K562 (cell line): ENCODE measurements at regions not wholly inside any gene's neighbourhood (a gene's known extent, or its start where the extent isn't known, plus 50 kb on each side); places are given as distances from the start of the nearest gene placed in this dataset.

Source experiments
- ATAC-seq: fragments of 200-7000 bp; cut with Tn5 transposase; 3 replicates; pipeline ENCODE4 v1.9.1; 2020; ENCODE audit warnings: moderate library complexity
- BruUV-seq: library from RNA; stranded (reverse); fragments of 400-500 nt; replicated peaks from 2 replicates; lab custom pipeline; 2021; lab: Mats Ljungman, UMichigan
- CTCF ChIA-PET: fragments of 300-600 bp; formaldehyde crosslinking; extraction: SDS; loops from one replicate; lab custom pipeline; 2021; ENCODE audit warnings: low intra/inter-chr PET ratio; lab: Yijun Ruan, JAX
- POLR2A ChIA-PET: fragments of 300-600, 350-650 bp; sonication (Branson Sonifier 250); formaldehyde crosslinking; extraction: SDS; loops from one replicate; lab custom pipeline; 2021; ENCODE audit warnings: antibody characterized with exemption, inconsistent platforms; lab: Yijun Ruan, JAX
- DNase-seq, 4 experiments: peaks; one replicate each; pipeline versions ENCODE4 v3.0.0 to v3.0.0-alpha.2; 2011 to 2018; ENCODE audit warnings: low spot score in 3 of 4, mixed read lengths in 3 of 4; ENCODE audit errors: extremely low read depth in 1 of 4
- FAIRE-seq: peaks from 2 replicates; lab custom pipeline; 2011; peaks lifted over from hg19 to GRCh38; lab: Jason Lieb, UNC
- H2AFZ ChIP-seq: 2 replicates; pipeline ENCODE4 v1.6.0; 2011; ENCODE audit warnings: low read depth, low read length, control low read depth, inconsistent platforms
- H3K27ac ChIP-seq: fragments of 200-600 bp; 3 replicates; pipeline ENCODE4 v1.8.0; 2011; ENCODE audit warnings: low read depth, mild to moderate bottlenecking, control low read depth, inconsistent platforms, low read length, moderate library complexity, mixed read lengths; ENCODE audit errors: extremely low read depth
- H3K27me3 ChIP-seq, 2 experiments: fragments of 300-600 bp in 1 of 2; 2 replicates in 1 of 2; 3 replicates in 1 of 2; pipeline versions ENCODE4 v1.6.0 to v1.8.0; 2011; ENCODE audit warnings: inconsistent platforms in 2 of 2, low read length in 2 of 2, mild to moderate bottlenecking in 1 of 2, mixed read lengths in 1 of 2, moderate library complexity in 1 of 2; ENCODE audit not compliant: control insufficient read depth in 2 of 2, insufficient read depth in 2 of 2
- H3K36me3 ChIP-seq: fragments of 300-600 bp; 3 replicates; pipeline ENCODE4 v1.8.0; 2011; ENCODE audit warnings: mild to moderate bottlenecking, low read length, inconsistent platforms; ENCODE audit not compliant: control insufficient read depth, insufficient read depth
- H3K4me1 ChIP-seq, 2 experiments: fragments of 200-600 bp in 1 of 2; replicated peaks in 1 of 2; 2 replicates in 1 of 2; 3 replicates in 1 of 2; pipeline versions ENCODE4 v1.5.1 to v1.8.0; 2011; ENCODE audit warnings: inconsistent platforms in 2 of 2, low read length in 2 of 2, mild to moderate bottlenecking in 1 of 2, mixed read lengths in 1 of 2, moderate library complexity in 1 of 2; ENCODE audit not compliant: control insufficient read depth in 2 of 2, insufficient read depth in 2 of 2
- H3K4me2 ChIP-seq: 2 replicates; pipeline ENCODE4 v1.6.1; 2011; ENCODE audit warnings: low read length, control low read depth, inconsistent platforms, mixed read lengths; ENCODE audit not compliant: insufficient read depth
- H3K4me3 ChIP-seq: fragments of 200-600 bp; sonication (generic), shearing (Covaris generic); 2 replicates; pipeline ENCODE4 v1.5.1; 2016; ENCODE audit warnings: control low read depth, inconsistent platforms
- H3K79me2 ChIP-seq: fragments of 200-600 bp; 3 replicates; pipeline ENCODE4 v1.8.0; 2011; ENCODE audit warnings: low read length, inconsistent platforms; ENCODE audit not compliant: control insufficient read depth, insufficient read depth
- H3K9ac ChIP-seq, 2 experiments: 2 replicates each; pipeline versions ENCODE4 v1.6.0 to v1.6.1; 2011; ENCODE audit warnings: low read depth in 2 of 2, low read length in 2 of 2, control low read depth in 1 of 2, inconsistent platforms in 1 of 2, mild to moderate bottlenecking in 1 of 2, mixed read lengths in 1 of 2; ENCODE audit not compliant: insufficient read depth in 1 of 2
- H3K9me1 ChIP-seq: one replicate; pipeline ENCODE4 v1.6.0; 2011; ENCODE audit warnings: inconsistent platforms, mild to moderate bottlenecking, low read length, moderate library complexity; ENCODE audit not compliant: control insufficient read depth, insufficient read depth
- H3K9me3 ChIP-seq: replicated peaks from 2 replicates; pipeline ENCODE4 v1.5.1; 2011; ENCODE audit warnings: low read depth, low read length, inconsistent platforms; ENCODE audit not compliant: control insufficient read depth, insufficient read depth
- H4K20me1 ChIP-seq: replicated peaks from 2 replicates; pipeline ENCODE4 v1.6.1; 2011; ENCODE audit warnings: low read length, inconsistent platforms, mixed read lengths; ENCODE audit not compliant: control insufficient read depth, insufficient read depth
- BMI1 ChIP-seq: fragments of 150-350 bp; IDR thresholded peaks from 2 replicates; pipeline ENCODE4 v1.6.1; 2014; ENCODE audit warnings: low read length
- DNMT1 ChIP-seq: fragments of 450-650 bp; IDR thresholded peaks from 2 replicates; pipeline ENCODE4 v1.6.1; 2016; ENCODE audit warnings: antibody characterized with exemption, mild to moderate bottlenecking
- GABPB1 ChIP-seq: sonication (generic); formaldehyde crosslinking; IDR thresholded peaks from 2 replicates; pipeline ENCODE4 v1.8.0; 2022; ENCODE audit warnings: mild to moderate bottlenecking, missing genetic modification reagents
- HIVEP1 ChIP-seq: fragments of 250-450 bp; sonication (Bioruptor Pico); IDR thresholded peaks from 2 replicates; pipeline ENCODE4 v1.4.0; 2020; ENCODE audit warnings: mild to moderate bottlenecking
- POU5F1 ChIP-seq: fragments of 150-350 bp; IDR thresholded peaks from 2 replicates; pipeline ENCODE4 v1.6.1; 2014; ENCODE audit warnings: borderline replicate concordance, low read length, low read depth, mild to moderate bottlenecking; ENCODE audit not compliant: partially characterized antibody
- RBFOX2 ChIP-seq: fragments of 200-400 bp; formaldehyde crosslinking; IDR thresholded peaks from 2 replicates; pipeline ENCODE4 v1.6.1; 2017; ENCODE audit warnings: low read depth, mild to moderate bottlenecking, low read length, moderate library complexity
- SLC30A9 ChIP-seq: fragments of 250-450 bp; sonication (Bioruptor Pico); IDR thresholded peaks from 2 replicates; pipeline ENCODE4 v1.8.0; 2022; ENCODE audit warnings: mild to moderate bottlenecking, moderate library complexity
- ZC3H11A ChIP-seq: IDR thresholded peaks from 2 replicates; pipeline ENCODE4 v1.6.1; 2012; ENCODE audit warnings: low read depth, low read length, improper control_type of control experiment
- ZKSCAN1 ChIP-seq: fragments of 150-350 bp; IDR thresholded peaks from 2 replicates; pipeline ENCODE4 v1.6.1; 2016; ENCODE audit warnings: low read depth, low read length
- ZNF282 ChIP-seq: sonication (generic); formaldehyde crosslinking; IDR thresholded peaks from 2 replicates; pipeline ENCODE4 v1.8.1; 2023; ENCODE audit warnings: missing genetic modification reagents
- ZNF583 ChIP-seq: fragments of 250-450 bp; sonication (Bioruptor Pico); IDR thresholded peaks from 2 replicates; pipeline ENCODE4 v1.4.0; 2020
- WGBS: fragments of 100-300 bp; shearing (Covaris generic); methylation state at CpG from one replicate; pipeline ENCODE4 v1.1.6; 2016; ENCODE audit warnings: low coverage, mixed read lengths; ENCODE audit not compliant: insufficient coverage; ENCODE audit errors: missing lambda C conversion rate; 5-methylcytosine and 5-hydroxymethylcytosine counted together
- in situ Hi-C: fragments of 300-500 bp; cut with MboI; formaldehyde crosslinking; loops from 4 replicates; pipeline ENCODE4 v1.15.0; 2018; ENCODE audit warnings: inconsistent platforms, mixed read lengths
- intact Hi-C: fragments of 100-400 bp; cut with micrococcal nuclease; formaldehyde crosslinking; loops from 2 replicates; pipeline ENCODE4 v1.14.2; 2022
- TF ChIP-seq, protein P1 (sequence below), 2 experiments: fragments of 450-650 bp in 1 of 2; IDR thresholded peaks; 2 replicates each; pipeline ENCODE4 v1.6.1; 2011 to 2017; ENCODE audit warnings: low read depth in 2 of 2, antibody characterized with exemption in 1 of 2, borderline replicate concordance in 1 of 2, low read length in 1 of 2, mild to moderate bottlenecking in 1 of 2, mixed read lengths in 1 of 2; ENCODE audit not compliant: control insufficient read depth in 1 of 2
- TF ChIP-seq, protein P2 (sequence below): fragments of 450-650 bp; formaldehyde crosslinking; IDR thresholded peaks from 2 replicates; pipeline ENCODE4 v1.4.0; 2020; ENCODE audit warnings: mild to moderate bottlenecking, moderate library complexity
- TF ChIP-seq, protein P3 (sequence below): fragments of 250-450 bp; sonication (Bioruptor Pico); IDR thresholded peaks from 2 replicates; pipeline ENCODE4 v1.9.0; 2021; ENCODE audit warnings: mild to moderate bottlenecking, inconsistent platforms
- TF ChIP-seq, protein P4 (sequence below): IDR thresholded peaks from 3 replicates; pipeline ENCODE4 v1.6.1; 2011; ENCODE audit warnings: borderline replicate concordance, mild to moderate bottlenecking; ENCODE audit not compliant: insufficient read length, insufficient read depth

DNA sequence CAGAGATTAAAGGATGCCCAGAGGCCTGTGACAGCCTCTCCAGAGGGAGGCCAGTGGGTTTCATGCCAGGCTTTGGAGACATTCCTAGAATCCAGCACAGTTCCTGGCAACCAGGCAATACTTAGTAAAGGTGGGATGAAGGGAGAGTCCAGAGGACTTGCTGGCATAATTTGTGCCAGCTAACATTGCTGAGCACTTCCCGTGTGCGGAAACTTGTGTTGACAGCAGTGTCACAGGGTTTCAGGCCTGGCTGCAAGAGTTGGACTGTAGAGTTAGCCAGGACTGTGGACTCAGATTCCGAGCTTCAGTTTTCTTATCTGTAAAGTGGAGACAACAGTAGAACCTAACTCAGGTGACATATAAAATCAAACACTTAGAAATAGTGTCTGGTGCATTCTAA lies 141.7 kb downstream of the SALL1 start (continued):
- TF ChIP-seq, protein P1, sequence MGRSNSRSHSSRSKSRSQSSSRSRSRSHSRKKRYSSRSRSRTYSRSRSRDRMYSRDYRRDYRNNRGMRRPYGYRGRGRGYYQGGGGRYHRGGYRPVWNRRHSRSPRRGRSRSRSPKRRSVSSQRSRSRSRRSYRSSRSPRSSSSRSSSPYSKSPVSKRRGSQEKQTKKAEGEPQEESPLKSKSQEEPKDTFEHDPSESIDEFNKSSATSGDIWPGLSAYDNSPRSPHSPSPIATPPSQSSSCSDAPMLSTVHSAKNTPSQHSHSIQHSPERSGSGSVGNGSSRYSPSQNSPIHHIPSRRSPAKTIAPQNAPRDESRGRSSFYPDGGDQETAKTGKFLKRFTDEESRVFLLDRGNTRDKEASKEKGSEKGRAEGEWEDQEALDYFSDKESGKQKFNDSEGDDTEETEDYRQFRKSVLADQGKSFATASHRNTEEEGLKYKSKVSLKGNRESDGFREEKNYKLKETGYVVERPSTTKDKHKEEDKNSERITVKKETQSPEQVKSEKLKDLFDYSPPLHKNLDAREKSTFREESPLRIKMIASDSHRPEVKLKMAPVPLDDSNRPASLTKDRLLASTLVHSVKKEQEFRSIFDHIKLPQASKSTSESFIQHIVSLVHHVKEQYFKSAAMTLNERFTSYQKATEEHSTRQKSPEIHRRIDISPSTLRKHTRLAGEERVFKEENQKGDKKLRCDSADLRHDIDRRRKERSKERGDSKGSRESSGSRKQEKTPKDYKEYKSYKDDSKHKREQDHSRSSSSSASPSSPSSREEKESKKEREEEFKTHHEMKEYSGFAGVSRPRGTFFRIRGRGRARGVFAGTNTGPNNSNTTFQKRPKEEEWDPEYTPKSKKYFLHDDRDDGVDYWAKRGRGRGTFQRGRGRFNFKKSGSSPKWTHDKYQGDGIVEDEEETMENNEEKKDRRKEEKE (IDR thresholded peaks at IDR 0.05; ENCODE audit: borderline replicate concordance in 1 of 2, control insufficient read depth in 1 of 2, low read depth in 2 of 2, low read length in 1 of 2), result no peak

DNA sequence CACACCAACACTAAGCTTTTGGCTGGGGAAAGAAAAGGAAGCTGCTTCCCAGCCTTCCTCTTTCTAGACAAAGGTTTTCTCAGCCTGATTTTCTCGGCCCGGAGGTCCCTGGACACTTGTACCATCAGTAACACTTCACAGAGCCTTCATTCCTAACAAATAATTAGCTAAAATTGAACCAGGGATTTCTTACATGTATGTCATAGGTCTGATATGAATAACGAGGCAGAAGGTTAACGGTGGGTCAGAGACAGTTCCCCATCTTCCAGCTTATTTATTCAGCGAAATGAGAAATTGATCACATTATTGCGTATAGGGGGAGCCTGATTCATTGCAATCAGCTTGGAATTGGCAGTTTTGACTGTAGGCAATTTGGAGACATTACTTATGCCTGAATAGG lies 142.5 kb downstream of the SALL1 start:
- no peak for FAIRE-seq
- no peak for ATAC-seq
- WGBS, result 0% methylated on average over 6 of the region's 6 CpGs
- Histone ChIP-seq H3K9me1 (no peaks in the 10 kb centered on the region), H3K4me3 (no peak overlapping the region), H3K27ac (no peak overlapping the region), H4K20me1 (no peaks in the 10 kb centered on the region), H2AFZ (no peak overlapping the region), H3K9ac (no peak overlapping the region), H3K36me3 (no peaks in the 10 kb centered on the region), H3K4me2 (no peak overlapping the region), H3K27me3 (no peaks in the 10 kb centered on the region), H3K9me3 (no peaks in the 10 kb centered on the region), H3K4me1 (no peaks in the 10 kb centered on the region), H3K79me2 (no peaks in the 10 kb centered on the region)
- no TSS peak for BruUV-seq
- in situ Hi-C loops, result no loop called here
- ChIA-PET POLR2A (interaction anchor here (1.0 kb wide), 1 partner anchor 9 kb away, joined by 3 read pairs; no protein-coding TSS in a partner anchor), CTCF (no interaction called here)
- no peak for DNase-seq
- intact Hi-C loops, result no loop called here
- TF ChIP-seq ZNF583 (CRISPR knock-in tag), result no peak
- TF ChIP-seq POU5F1, result no peak
- no peak for TF ChIP-seq SLC30A9 (CRISPR knock-in tag)
- TF ChIP-seq GABPB1 (CRISPR knock-in tag), result no peak
- TF ChIP-seq RBFOX2, result no peak
- no peak for TF ChIP-seq BMI1
- TF ChIP-seq, protein P2, sequence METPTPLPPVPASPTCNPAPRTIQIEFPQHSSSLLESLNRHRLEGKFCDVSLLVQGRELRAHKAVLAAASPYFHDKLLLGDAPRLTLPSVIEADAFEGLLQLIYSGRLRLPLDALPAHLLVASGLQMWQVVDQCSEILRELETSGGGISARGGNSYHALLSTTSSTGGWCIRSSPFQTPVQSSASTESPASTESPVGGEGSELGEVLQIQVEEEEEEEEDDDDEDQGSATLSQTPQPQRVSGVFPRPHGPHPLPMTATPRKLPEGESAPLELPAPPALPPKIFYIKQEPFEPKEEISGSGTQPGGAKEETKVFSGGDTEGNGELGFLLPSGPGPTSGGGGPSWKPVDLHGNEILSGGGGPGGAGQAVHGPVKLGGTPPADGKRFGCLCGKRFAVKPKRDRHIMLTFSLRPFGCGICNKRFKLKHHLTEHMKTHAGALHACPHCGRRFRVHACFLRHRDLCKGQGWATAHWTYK (CRISPR knock-in tag), result no peak
- TF ChIP-seq HIVEP1, result no peak
- TF ChIP-seq DNMT1, result no peak
- TF ChIP-seq, protein P3, sequence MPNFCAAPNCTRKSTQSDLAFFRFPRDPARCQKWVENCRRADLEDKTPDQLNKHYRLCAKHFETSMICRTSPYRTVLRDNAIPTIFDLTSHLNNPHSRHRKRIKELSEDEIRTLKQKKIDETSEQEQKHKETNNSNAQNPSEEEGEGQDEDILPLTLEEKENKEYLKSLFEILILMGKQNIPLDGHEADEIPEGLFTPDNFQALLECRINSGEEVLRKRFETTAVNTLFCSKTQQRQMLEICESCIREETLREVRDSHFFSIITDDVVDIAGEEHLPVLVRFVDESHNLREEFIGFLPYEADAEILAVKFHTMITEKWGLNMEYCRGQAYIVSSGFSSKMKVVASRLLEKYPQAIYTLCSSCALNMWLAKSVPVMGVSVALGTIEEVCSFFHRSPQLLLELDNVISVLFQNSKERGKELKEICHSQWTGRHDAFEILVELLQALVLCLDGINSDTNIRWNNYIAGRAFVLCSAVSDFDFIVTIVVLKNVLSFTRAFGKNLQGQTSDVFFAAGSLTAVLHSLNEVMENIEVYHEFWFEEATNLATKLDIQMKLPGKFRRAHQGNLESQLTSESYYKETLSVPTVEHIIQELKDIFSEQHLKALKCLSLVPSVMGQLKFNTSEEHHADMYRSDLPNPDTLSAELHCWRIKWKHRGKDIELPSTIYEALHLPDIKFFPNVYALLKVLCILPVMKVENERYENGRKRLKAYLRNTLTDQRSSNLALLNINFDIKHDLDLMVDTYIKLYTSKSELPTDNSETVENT (CRISPR knock-in tag), result no peak
- TF ChIP-seq ZNF282, result no peak
- TF ChIP-seq ZKSCAN1, result no peak
- no peak for TF ChIP-seq ZC3H11A
- TF ChIP-seq, protein P4, sequence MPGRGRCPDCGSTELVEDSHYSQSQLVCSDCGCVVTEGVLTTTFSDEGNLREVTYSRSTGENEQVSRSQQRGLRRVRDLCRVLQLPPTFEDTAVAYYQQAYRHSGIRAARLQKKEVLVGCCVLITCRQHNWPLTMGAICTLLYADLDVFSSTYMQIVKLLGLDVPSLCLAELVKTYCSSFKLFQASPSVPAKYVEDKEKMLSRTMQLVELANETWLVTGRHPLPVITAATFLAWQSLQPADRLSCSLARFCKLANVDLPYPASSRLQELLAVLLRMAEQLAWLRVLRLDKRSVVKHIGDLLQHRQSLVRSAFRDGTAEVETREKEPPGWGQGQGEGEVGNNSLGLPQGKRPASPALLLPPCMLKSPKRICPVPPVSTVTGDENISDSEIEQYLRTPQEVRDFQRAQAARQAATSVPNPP, result no peak
